ENCODE measurements at regions not wholly inside any gene's neighbourhood (a gene's known extent, or its start where the extent isn't known, plus 50 kb on each side); places are given as distances from the start of the nearest gene placed in this dataset.

DNA sequence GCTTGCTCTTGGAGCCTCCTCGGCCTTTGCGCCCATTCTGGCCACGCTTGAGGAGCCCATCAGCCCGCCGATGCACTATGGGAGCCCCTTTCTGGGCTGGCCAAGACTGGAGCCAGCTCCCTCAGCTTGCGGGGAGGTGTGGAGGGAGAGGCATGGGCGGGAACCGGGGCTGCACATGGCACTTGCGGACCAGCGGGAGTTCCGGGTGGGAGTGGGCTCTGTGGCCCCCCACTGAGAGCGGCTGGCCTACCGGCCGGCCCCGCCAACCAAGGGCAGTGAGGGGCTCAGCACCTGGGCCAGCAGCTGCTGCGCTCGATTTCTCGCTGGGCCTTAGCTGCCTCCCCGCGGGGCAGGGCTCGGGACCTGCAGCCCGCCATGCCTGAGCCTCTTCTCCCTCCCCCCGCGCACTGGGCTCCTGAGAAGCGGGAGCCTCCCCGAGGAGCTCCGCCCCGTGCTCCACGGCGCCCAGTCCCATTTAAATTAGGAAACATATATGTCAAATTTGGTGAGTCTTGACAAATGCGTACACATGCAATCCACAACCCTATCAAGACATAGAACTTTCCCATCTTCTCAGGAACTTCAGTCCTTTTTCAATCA, 97.6 kb upstream of the CNTN3 start:
- H3K4me3 ChIP-seq, result no peak overlapping the region
- no peak overlapping the region for H3K27ac ChIP-seq
- TF ChIP-seq, protein P1, sequence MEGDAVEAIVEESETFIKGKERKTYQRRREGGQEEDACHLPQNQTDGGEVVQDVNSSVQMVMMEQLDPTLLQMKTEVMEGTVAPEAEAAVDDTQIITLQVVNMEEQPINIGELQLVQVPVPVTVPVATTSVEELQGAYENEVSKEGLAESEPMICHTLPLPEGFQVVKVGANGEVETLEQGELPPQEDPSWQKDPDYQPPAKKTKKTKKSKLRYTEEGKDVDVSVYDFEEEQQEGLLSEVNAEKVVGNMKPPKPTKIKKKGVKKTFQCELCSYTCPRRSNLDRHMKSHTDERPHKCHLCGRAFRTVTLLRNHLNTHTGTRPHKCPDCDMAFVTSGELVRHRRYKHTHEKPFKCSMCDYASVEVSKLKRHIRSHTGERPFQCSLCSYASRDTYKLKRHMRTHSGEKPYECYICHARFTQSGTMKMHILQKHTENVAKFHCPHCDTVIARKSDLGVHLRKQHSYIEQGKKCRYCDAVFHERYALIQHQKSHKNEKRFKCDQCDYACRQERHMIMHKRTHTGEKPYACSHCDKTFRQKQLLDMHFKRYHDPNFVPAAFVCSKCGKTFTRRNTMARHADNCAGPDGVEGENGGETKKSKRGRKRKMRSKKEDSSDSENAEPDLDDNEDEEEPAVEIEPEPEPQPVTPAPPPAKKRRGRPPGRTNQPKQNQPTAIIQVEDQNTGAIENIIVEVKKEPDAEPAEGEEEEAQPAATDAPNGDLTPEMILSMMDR (IDR thresholded peaks at IDR 0.05), result no peak
- TF ChIP-seq POLR2A (IDR thresholded peaks at IDR 0.05), result no peak
- H3K9me3 ChIP-seq (replicated peaks in 1 of 3), result no peaks in the 10 kb centered on the region
- no peaks in the 10 kb centered on the region for H3K36me3 ChIP-seq (replicated peaks in 1 of 2)
- intact Hi-C loops (cut with DNase I), result no loop called here
- WGBS, 4 donors, result 90 to 94% (median 91%) methylated on average over 25 to 31 of the region's 31 CpGs
- H3K27me3 ChIP-seq, result no peaks in the 10 kb centered on the region
- DNase-seq, result no peak
- no peaks in the 10 kb centered on the region for H3K4me1 ChIP-seq (replicated peaks in 1 of 2)

GRCh38 chr3:74709951-74710350, 95.5 kb upstream of the CNTN3 start:
- no peaks in the 10 kb centered on the region for H3K4me1 ChIP-seq (replicated peaks in 1 of 2)
- WGBS, 4 donors, result 90 to 92% (median 91%) methylated on average over 3 of the region's 3 CpGs
- no peaks in the 10 kb centered on the region for H3K36me3 ChIP-seq (replicated peaks in 1 of 2)
- no peaks in the 10 kb centered on the region for H3K27me3 ChIP-seq
- no peak overlapping the region for H3K27ac ChIP-seq
- no peak overlapping the region for H3K4me3 ChIP-seq
- TF ChIP-seq POLR2A (IDR thresholded peaks at IDR 0.05), result no peak
- TF ChIP-seq, protein P1 (IDR thresholded peaks at IDR 0.05), result no peak
- DNase-seq, result no peak
- no peaks in the 10 kb centered on the region for H3K9me3 ChIP-seq (replicated peaks in 1 of 3)
- intact Hi-C loops (cut with DNase I), result no loop called here

DNA sequence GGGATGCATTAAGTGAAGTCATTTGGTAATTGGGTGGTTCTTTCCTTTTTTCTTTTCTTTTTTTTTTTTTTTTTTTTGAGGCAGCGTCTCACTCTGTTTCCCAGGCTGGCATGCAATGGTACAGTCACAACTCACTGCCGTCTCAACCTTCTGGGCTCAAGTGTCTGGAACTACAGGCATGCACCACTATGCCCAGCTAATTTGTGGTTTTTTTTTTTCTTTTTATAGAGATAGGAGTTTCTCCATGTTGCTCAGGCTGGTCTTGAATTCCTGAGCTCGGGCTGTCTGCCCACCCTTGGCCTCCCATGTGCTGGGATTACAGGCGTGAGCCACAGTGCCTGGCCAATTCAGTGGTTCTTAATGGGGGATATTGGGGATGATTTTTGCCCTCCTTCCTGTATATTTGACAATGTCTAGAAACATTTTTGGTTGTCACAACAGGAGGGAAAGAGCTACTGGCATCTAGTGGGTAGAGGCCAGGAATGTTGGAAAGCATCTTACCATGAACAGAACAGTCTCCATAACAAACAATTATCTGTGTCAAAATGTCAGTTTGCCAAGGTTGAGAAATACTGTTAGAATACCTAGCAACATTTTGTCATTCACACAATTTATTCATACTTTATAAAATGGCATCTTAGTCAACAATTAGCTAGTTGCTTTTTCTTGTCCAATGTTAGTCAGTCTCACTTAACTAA, 79.4 kb upstream of the CNTN3 start:
- no peak for DNase-seq
- Histone ChIP-seq H3K36me3 (replicated peaks in 1 of 2) (no peaks in the 10 kb centered on the region), H3K9me3 (replicated peaks in 1 of 3) (no peaks in the 10 kb centered on the region), H3K27ac (no peak overlapping the region), H3K4me1 (replicated peaks in 1 of 2) (no peaks in the 10 kb centered on the region), H3K4me3 (no peak overlapping the region), H3K27me3 (no peaks in the 10 kb centered on the region)
- intact Hi-C loops (cut with DNase I), result no loop called here
- no peak for TF ChIP-seq POLR2A (IDR thresholded peaks at IDR 0.05)
- TF ChIP-seq, protein P1 (IDR thresholded peaks at IDR 0.05), result no peak
- 84 to 87% (median 86%) methylated on average over 4 of the region's 4 CpGs for WGBS, 4 donors

GRCh38 chr3:74693251-74693650, 78.8 kb upstream of the CNTN3 start:
- WGBS, 4 donors, result 66 to 69% (median 68%) methylated on average over 2 of the region's 2 CpGs
- Histone ChIP-seq H3K9me3 (replicated peaks in 1 of 3) (no peaks in the 10 kb centered on the region), H3K4me1 (replicated peaks in 1 of 2) (no peaks in the 10 kb centered on the region), H3K27me3 (no peaks in the 10 kb centered on the region), H3K27ac (no peak overlapping the region), H3K4me3 (no peak overlapping the region), H3K36me3 (replicated peaks in 1 of 2) (no peaks in the 10 kb centered on the region)
- intact Hi-C loops (cut with DNase I), result no loop called here
- no peak for DNase-seq
- TF ChIP-seq, protein P1 (IDR thresholded peaks at IDR 0.05), result no peak
- TF ChIP-seq POLR2A (IDR thresholded peaks at IDR 0.05), result no peak

Data from adrenal gland (tissue), 9 donors.